ENCODE measurements at regions not wholly inside any gene's neighbourhood (a gene's known extent, or its start where the extent isn't known, plus 50 kb on each side); places are given as distances from the start of the nearest gene placed in this dataset.

DNA sequence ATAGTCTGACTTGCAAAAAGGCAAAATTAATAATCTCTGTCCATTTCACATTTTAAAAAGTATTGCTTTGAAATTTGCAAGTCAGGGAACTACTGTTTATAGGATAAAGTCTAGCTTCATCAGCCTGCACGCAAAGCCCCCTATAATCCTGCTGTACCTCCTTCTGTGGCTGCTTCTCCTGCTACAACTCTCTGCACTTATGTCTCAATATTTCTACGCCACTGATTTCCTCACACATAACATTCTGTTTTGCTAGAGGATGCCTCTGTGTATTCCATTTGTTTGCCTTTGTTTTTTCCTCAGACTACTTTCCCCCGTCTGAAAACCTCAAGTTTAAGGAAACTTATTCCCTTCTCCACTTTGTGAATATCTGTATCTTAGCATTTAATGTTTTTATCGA, 389.9 kb downstream of the RFC3 start:
- TF ChIP-seq CTCF (IDR thresholded peaks at IDR 0.05): no peak
- no peak for TF ChIP-seq POLR2A (IDR thresholded peaks at IDR 0.05)

All from testis (tissue), 2 donors.